ENCODE measurements at regions not wholly inside any gene's neighbourhood (a gene's known extent, or its start where the extent isn't known, plus 50 kb on each side); places are given as distances from the start of the nearest gene placed in this dataset.

DNA sequence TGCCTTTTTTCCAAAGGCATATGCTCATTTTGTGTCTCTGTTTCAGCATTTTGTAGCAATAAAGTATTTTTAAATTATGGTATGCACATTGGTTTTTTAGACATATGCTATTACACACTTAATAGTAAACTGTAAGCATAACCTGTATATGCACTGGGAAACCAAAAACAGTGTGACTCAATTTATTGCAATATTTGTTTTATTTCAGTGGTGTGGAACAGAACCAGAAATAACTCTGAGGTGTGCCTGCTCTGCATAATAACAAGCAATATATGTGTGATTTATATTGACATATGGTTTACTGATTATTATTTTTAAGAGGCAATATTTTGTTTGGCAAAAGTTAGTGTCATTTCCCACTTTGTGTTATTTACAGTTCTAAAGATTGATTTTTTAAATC lies 126.6 kb upstream of the CPNE8 start:
- Histone ChIP-seq H3K27ac (ENCODE audit: low read depth, low read length) (no peak overlapping the region), H3K36me3 (ENCODE audit: control insufficient read depth in 3 of 3, insufficient read depth in 3 of 3, low read length in 3 of 3) (no peaks in the 10 kb centered on the region), H3K4me3 (ENCODE audit: low read length in 3 of 3) (no peak overlapping the region)

DNA sequence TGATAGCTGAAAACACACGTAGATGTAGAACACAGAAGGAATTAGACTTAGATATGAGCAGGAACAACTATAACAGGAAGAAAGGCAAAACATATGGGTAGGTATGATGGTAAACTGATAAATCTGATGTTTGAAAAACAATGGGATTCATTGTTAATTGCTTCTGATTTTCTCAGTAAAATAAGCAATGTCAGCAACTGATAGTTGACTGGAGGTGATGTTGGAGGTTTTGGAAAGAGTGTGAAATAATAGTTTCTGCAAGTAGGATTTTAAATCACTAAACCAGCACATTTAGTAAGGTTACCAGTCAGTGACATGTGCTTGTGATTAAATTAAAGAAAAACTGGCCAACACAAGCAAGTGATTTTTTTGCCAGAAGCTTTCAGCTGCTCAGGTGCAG lies 123.0 kb upstream of the CPNE8 start:
- H3K27me3 ChIP-seq (ENCODE audit: control insufficient read depth in 3 of 3, insufficient read depth in 3 of 3, low read length in 3 of 3), result no peaks in the 10 kb centered on the region

More for the DNA sequence above, 126.6 kb upstream of the CPNE8 start:
- Histone ChIP-seq H3K27me3 (ENCODE audit: control insufficient read depth in 3 of 3, insufficient read depth in 3 of 3, low read length in 3 of 3) (no peaks in the 10 kb centered on the region), H3K4me1 (ENCODE audit: control insufficient read depth in 3 of 3, insufficient read depth in 3 of 3, low read length in 3 of 3) (no peaks in the 10 kb centered on the region), H3K9me3 (ENCODE audit: control insufficient read depth in 3 of 3, low read length in 3 of 3) (no peaks in the 10 kb centered on the region), H3K9ac (ENCODE audit: low read depth in 1 of 3, low read length in 3 of 3) (no peak overlapping the region)

GRCh38 chr12:39012870-39013269 lies 107.5 kb upstream of the CPNE8 start:
- no peak overlapping the region for H3K9ac ChIP-seq (ENCODE audit: low read depth in 1 of 3, low read length in 3 of 3)
- no peaks in the 10 kb centered on the region for H3K27me3 ChIP-seq (ENCODE audit: control insufficient read depth in 3 of 3, insufficient read depth in 3 of 3, low read length in 3 of 3)
- H3K4me3 ChIP-seq (ENCODE audit: low read length in 3 of 3), result no peak overlapping the region
- H3K9me3 ChIP-seq (ENCODE audit: control insufficient read depth in 3 of 3, low read length in 3 of 3), result no peaks in the 10 kb centered on the region
- H3K36me3 ChIP-seq (ENCODE audit: control insufficient read depth in 3 of 3, insufficient read depth in 3 of 3, low read length in 3 of 3), result no peaks in the 10 kb centered on the region
- H3K4me1 ChIP-seq (ENCODE audit: control insufficient read depth in 3 of 3, insufficient read depth in 3 of 3, low read length in 3 of 3), result no peaks in the 10 kb centered on the region
- no peak overlapping the region for H3K27ac ChIP-seq (ENCODE audit: low read depth, low read length)

More for the DNA sequence above, 123.0 kb upstream of the CPNE8 start:
- Histone ChIP-seq H3K9ac (ENCODE audit: low read depth in 1 of 3, low read length in 3 of 3) (no peak overlapping the region), H3K36me3 (ENCODE audit: control insufficient read depth in 3 of 3, insufficient read depth in 3 of 3, low read length in 3 of 3) (no peaks in the 10 kb centered on the region), H3K4me1 (ENCODE audit: control insufficient read depth in 3 of 3, insufficient read depth in 3 of 3, low read length in 3 of 3) (no peaks in the 10 kb centered on the region), H3K9me3 (ENCODE audit: control insufficient read depth in 3 of 3, low read length in 3 of 3) (no peaks in the 10 kb centered on the region), H3K4me3 (ENCODE audit: low read length in 3 of 3) (no peak overlapping the region), H3K27ac (ENCODE audit: low read depth, low read length) (no peak overlapping the region)

- Histone ChIP-seq H3K9me3 (ENCODE audit: control insufficient read depth in 3 of 3, low read length in 3 of 3) (no peaks in the 10 kb centered on the region), H3K36me3 (ENCODE audit: control insufficient read depth in 3 of 3, insufficient read depth in 3 of 3, low read length in 3 of 3) (no peaks in the 10 kb centered on the region), H3K4me1 (ENCODE audit: control insufficient read depth in 3 of 3, insufficient read depth in 3 of 3, low read length in 3 of 3) (no peaks in the 10 kb centered on the region), H3K27ac (ENCODE audit: low read depth, low read length) (no peak overlapping the region), H3K4me3 (ENCODE audit: low read length in 3 of 3) (no peak overlapping the region), H3K9ac (ENCODE audit: low read depth in 1 of 3, low read length in 3 of 3) (no peak overlapping the region), H3K27me3 (ENCODE audit: control insufficient read depth in 3 of 3, insufficient read depth in 3 of 3, low read length in 3 of 3) (no peaks in the 10 kb centered on the region)
These were observed 105.8 kb upstream of the CPNE8 start for GRCh38 chr12:39011166-39011565.

GRCh38 chr12:39010406-39010805 lies 105.0 kb upstream of the CPNE8 start:
- Histone ChIP-seq H3K4me3 (ENCODE audit: low read length in 3 of 3) (no peak overlapping the region), H3K9ac (ENCODE audit: low read depth in 1 of 3, low read length in 3 of 3) (no peak overlapping the region), H3K36me3 (ENCODE audit: control insufficient read depth in 3 of 3, insufficient read depth in 3 of 3, low read length in 3 of 3) (no peaks in the 10 kb centered on the region), H3K4me1 (ENCODE audit: control insufficient read depth in 3 of 3, insufficient read depth in 3 of 3, low read length in 3 of 3) (no peaks in the 10 kb centered on the region), H3K27me3 (ENCODE audit: control insufficient read depth in 3 of 3, insufficient read depth in 3 of 3, low read length in 3 of 3) (no peaks in the 10 kb centered on the region), H3K27ac (ENCODE audit: low read depth, low read length) (no peak overlapping the region), H3K9me3 (ENCODE audit: control insufficient read depth in 3 of 3, low read length in 3 of 3) (no peaks in the 10 kb centered on the region)

DNA sequence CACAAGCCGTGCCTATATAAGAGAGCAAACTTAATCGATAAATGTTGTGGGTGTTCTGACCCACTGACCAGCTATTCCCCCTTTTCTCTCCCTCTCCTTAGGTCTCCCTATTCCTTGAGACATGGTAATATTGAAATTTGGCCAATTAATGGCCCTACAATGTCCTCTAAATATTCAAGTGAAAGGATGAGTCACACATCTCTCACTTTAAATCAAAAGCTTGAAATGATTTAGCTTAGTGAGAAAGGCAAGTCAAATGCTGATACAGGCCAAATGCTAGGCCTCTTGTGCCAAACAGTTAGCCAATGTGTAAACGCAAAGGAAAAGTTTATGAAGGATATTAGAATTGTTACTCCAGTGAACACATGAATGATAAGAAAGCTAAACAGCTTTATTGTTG lies 102.2 kb upstream of the CPNE8 start:
- Histone ChIP-seq H3K36me3 (ENCODE audit: control insufficient read depth in 3 of 3, insufficient read depth in 3 of 3, low read length in 3 of 3) (no peaks in the 10 kb centered on the region), H3K27ac (ENCODE audit: low read depth, low read length) (no peak overlapping the region), H3K9ac (ENCODE audit: low read depth in 1 of 3, low read length in 3 of 3) (no peak overlapping the region), H3K4me1 (ENCODE audit: control insufficient read depth in 3 of 3, insufficient read depth in 3 of 3, low read length in 3 of 3) (no peaks in the 10 kb centered on the region), H3K27me3 (ENCODE audit: control insufficient read depth in 3 of 3, insufficient read depth in 3 of 3, low read length in 3 of 3) (no peaks in the 10 kb centered on the region), H3K4me3 (ENCODE audit: low read length in 3 of 3) (no peak overlapping the region), H3K9me3 (ENCODE audit: control insufficient read depth in 3 of 3, low read length in 3 of 3) (no peaks in the 10 kb centered on the region)

- no peaks in the 10 kb centered on the region for H3K4me1 ChIP-seq (ENCODE audit: control insufficient read depth in 3 of 3, insufficient read depth in 3 of 3, low read length in 3 of 3)
- H3K27ac ChIP-seq (ENCODE audit: low read depth, low read length), result no peak overlapping the region
- no peaks in the 10 kb centered on the region for H3K9me3 ChIP-seq (ENCODE audit: control insufficient read depth in 3 of 3, low read length in 3 of 3)
- no peak overlapping the region for H3K9ac ChIP-seq (ENCODE audit: low read depth in 1 of 3, low read length in 3 of 3)
- H3K27me3 ChIP-seq (ENCODE audit: control insufficient read depth in 3 of 3, insufficient read depth in 3 of 3, low read length in 3 of 3), result no peaks in the 10 kb centered on the region
- H3K36me3 ChIP-seq (ENCODE audit: control insufficient read depth in 3 of 3, insufficient read depth in 3 of 3, low read length in 3 of 3), result no peaks in the 10 kb centered on the region
- H3K4me3 ChIP-seq (ENCODE audit: low read length in 3 of 3), result no peak overlapping the region
These were observed 100.9 kb upstream of the CPNE8 start for GRCh38 chr12:39006286-39006685.

DNA sequence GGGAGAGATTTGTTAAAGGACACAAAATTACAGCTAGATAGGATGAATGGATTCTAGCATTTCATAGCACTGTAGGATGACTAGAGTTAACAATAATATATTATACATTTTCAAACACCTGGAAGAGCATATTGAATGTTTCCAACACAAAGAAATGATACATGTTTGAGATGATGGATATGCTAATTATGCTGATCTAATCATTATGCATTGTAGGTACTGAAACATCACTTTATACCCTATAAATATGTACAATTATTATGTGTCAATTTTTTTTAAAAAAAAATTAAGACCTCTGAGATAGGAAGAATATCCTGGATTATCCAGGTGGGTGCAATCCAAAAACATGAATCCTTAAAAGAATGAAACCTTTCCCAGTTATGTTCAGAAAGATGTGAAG lies 100.3 kb upstream of the CPNE8 start:
- Histone ChIP-seq H3K27me3 (ENCODE audit: control insufficient read depth in 3 of 3, insufficient read depth in 3 of 3, low read length in 3 of 3) (no peaks in the 10 kb centered on the region), H3K9me3 (ENCODE audit: control insufficient read depth in 3 of 3, low read length in 3 of 3) (no peaks in the 10 kb centered on the region), H3K4me3 (ENCODE audit: low read length in 3 of 3) (no peak overlapping the region), H3K9ac (ENCODE audit: low read depth in 1 of 3, low read length in 3 of 3) (no peak overlapping the region), H3K36me3 (ENCODE audit: control insufficient read depth in 3 of 3, insufficient read depth in 3 of 3, low read length in 3 of 3) (no peaks in the 10 kb centered on the region), H3K27ac (ENCODE audit: low read depth, low read length) (no peak overlapping the region), H3K4me1 (ENCODE audit: control insufficient read depth in 3 of 3, insufficient read depth in 3 of 3, low read length in 3 of 3) (no peaks in the 10 kb centered on the region)

GRCh38 chr12:39003541-39004155 lies 98.3 kb upstream of the CPNE8 start:
- Histone ChIP-seq H3K36me3 (ENCODE audit: control insufficient read depth in 3 of 3, insufficient read depth in 3 of 3, low read length in 3 of 3) (no peaks in the 10 kb centered on the region), H3K9me3 (ENCODE audit: control insufficient read depth in 3 of 3, low read length in 3 of 3) (no peaks in the 10 kb centered on the region), H3K9ac (ENCODE audit: low read depth in 1 of 3, low read length in 3 of 3) (no peak overlapping the region), H3K27ac (ENCODE audit: low read depth, low read length) (no peak overlapping the region), H3K4me1 (ENCODE audit: control insufficient read depth in 3 of 3, insufficient read depth in 3 of 3, low read length in 3 of 3) (no peaks in the 10 kb centered on the region), H3K27me3 (ENCODE audit: control insufficient read depth in 3 of 3, insufficient read depth in 3 of 3, low read length in 3 of 3) (no peaks in the 10 kb centered on the region), H3K4me3 (ENCODE audit: low read length in 3 of 3) (no peak overlapping the region)

DNA sequence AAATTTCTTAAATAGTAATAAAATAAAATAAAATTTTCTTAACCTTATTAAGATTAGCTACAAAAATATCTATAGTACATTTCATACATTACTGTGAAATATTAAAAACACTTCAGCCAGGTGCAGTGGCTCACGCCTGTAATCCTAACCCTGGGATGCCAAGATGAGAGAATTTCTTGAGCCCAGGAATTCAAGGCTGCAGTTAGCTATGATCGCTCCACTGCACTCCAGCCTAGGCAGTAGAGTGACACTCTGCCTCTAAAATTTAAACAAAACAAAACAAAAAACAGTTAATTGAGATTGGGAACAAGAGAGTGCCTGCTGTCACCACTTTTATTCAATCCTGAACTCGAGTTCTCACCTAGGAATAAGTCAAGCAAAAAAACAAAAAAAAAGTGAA lies 95.0 kb upstream of the CPNE8 start:
- H3K9ac ChIP-seq (ENCODE audit: low read depth in 1 of 3, low read length in 3 of 3), result no peak overlapping the region
- H3K4me1 ChIP-seq (ENCODE audit: control insufficient read depth in 3 of 3, insufficient read depth in 3 of 3, low read length in 3 of 3), result no peaks in the 10 kb centered on the region
- H3K27ac ChIP-seq (ENCODE audit: low read depth, low read length), result no peak overlapping the region
- H3K36me3 ChIP-seq (ENCODE audit: control insufficient read depth in 3 of 3, insufficient read depth in 3 of 3, low read length in 3 of 3), result no peaks in the 10 kb centered on the region
- H3K4me3 ChIP-seq (ENCODE audit: low read length in 3 of 3), result no peak overlapping the region
- no peaks in the 10 kb centered on the region for H3K9me3 ChIP-seq (ENCODE audit: control insufficient read depth in 3 of 3, low read length in 3 of 3)
- no peaks in the 10 kb centered on the region for H3K27me3 ChIP-seq (ENCODE audit: control insufficient read depth in 3 of 3, insufficient read depth in 3 of 3, low read length in 3 of 3)
